GM19324 (cell line): ENCODE measurements at regions not wholly inside any gene's neighbourhood (a gene's known extent, or its start where the extent isn't known, plus 50 kb on each side); places are given as distances from the start of the nearest gene placed in this dataset.

Source experiments
- ATAC-seq: cut with Tn5 transposase; IDR thresholded peaks from one replicate; pipeline ENCODE4 v1.9.1; 2021; ENCODE audit warnings: mild to moderate bottlenecking, moderate library complexity; ENCODE audit not compliant: unreplicated experiment, low FRiP score

DNA sequence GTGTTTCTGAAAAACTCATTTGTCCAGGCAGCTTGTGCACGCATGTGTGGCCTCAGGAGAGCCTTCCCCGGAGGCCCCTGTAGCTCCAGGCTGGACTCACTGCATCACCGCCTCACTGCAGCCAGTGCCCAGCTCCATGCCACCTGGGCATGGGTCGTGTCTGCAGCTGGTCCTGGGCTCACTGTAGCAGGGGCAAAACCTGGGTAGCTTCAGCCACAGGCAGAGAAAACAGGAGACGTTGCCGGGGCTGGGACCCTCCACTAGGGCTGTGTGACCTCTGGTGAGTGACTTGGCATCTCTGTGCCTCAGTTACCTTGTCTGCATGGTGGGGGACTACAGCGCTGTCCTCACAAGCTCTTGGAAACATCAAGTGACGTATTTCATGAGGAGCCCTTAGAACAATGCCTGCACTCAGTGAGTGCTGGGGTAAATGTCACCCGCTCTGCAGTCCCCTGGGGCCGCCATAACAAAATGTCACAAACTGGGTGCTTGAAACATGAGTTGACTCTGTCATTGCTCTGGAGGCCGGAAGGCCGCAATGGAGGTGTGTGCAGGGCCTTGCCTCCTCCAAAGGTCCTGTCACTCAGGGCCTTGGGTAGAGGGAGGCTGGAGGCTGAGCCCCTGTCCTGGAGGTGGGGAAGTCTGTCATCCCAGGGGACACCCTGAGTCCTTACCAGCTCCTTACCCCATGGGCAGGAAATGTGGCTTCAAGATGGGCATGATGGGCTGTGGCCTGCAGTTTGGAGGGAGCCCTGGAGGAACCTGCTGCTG, 488.7 kb downstream of the TBC1D22A start:
- ATAC-seq: no peak

DNA sequence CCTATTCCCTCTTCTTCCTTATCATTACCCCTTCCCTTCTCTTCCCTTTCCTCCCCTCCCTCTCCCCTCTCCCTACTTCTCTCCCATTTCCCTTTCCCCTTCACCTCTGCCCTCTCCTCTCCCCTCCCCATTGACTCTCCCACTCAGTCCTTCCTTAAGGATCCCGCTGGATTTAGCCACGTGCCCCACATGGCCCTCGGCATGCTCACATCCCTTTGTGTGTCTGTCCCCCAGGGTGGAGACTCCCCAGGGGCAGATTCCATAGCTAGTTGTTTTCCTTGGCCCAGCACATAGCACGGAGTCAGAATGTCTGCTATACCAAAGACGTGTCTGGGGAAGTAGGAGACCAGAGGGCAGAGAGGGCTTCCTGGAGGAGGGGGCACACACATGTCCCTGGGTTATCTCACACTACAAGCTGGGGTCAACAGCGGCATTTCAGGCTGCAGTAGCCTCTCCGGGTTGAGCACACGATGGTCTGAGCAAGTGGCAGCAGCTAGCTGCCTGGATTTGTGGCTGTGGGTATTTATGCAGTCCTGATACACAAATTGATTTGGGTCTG, 487.0 kb downstream of the TBC1D22A start:
- no peak for ATAC-seq

DNA sequence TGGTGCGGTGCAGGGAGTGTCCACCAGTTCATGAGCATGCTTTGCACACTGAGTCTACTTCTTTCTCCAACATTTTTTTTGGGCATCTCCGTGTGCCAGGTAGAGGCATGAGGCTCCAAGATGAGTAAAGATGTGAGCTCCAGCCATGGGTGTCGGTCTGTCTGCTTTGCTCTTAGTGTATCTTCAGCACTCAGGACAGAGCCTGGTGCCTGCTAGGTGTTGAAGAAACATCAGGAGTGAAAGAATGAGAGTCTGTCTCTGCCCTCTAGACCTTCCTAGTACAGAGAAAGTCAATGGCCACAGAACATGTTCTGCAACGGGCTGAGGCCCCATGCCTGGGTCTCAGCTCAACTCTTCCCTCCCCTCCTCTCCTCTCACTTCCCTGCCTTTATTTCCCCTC, 486.5 kb downstream of the TBC1D22A start:
- ATAC-seq: no peak

DNA sequence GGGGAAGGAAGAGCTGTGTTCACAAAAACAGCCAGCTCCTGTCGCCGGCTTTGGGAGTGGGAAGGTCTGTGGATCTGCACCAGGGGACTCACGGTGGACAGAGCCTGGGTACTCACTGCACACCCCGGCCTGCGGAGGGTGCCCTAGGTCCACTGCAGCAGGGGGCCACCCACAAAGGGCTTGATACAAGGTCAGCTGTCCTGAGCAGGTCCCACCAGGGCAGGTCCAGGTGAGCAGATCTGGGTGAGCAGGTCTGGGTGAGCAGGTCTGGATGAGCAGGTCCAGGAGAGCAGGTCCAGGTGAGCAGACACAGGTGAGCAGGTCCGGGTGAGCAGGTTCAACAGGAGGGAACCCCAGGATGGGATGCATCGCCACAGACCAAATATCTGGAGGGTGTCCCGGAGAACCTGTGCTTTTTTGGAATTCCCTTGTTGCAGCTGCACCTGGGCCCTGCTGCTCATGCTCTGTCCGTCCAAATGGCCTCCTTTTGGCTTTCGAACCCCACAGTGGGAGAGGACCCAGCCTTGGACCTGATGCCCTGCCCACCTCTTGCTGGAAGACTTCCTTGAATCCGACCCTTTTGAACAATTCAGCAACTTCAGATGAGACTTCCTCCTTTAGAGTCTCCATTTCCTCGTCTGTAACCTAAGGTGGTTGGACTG, 485.3 kb downstream of the TBC1D22A start:
- no peak for ATAC-seq

DNA sequence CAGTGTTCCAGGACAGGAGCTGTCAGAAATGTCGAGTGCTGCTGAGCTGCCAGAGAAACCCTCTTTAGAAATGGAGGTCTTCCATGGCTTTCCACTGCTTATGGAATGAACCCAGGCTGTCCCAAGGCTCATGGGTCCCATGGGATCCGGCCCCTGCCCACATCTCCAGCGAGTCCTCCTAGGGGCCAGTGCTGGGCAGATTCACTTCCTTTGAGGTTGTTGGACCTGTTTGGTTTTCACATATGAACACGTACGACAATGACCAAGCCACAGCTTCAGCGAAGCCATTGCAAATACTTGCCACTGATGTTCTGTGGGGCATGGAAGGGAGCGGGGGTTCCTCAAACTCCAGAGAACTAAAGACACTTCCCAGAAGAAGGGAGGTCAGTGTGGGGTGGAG, 483.3 kb downstream of the TBC1D22A start:
- ATAC-seq: no peak

DNA sequence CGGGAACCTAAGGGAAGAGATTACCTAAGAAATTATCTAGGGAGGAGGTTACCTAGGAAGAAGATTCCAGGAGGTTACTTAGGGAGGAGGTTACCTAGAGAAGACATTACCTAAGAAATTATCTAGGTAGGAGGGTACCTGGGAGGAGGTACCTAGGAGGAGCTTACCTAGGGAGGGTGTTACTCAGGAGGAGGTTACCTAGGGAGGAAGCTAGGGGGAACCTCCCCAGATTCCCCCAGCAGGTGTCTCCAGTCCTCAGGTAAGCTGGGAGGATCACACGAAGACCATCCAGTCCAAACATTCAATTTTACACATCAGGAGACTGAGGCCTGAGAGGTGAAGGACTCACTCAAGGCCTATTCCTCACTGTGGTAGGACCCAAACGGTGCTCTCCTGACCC, 482.8 kb downstream of the TBC1D22A start:
- ATAC-seq: no peak

DNA sequence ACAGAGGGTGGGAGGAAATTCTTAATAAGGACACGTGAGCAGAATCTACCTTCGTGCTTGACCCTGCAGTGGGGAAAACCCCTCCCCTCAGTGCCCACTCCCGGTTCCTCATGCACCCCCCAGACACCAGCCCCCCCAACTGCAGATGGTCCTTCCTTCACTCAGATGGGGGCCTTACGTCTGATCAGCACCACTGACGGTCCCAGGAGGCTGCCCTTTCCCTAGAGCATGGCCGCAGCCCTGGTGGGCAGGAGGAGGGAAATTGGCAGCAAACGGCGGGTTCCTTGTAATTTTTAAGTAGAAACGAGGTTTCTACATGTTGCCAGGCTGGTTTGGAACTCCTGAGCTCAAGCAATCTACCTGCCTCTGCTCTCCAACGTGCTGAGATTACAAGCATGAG, 477.7 kb downstream of the TBC1D22A start:
- ATAC-seq: no peak

DNA sequence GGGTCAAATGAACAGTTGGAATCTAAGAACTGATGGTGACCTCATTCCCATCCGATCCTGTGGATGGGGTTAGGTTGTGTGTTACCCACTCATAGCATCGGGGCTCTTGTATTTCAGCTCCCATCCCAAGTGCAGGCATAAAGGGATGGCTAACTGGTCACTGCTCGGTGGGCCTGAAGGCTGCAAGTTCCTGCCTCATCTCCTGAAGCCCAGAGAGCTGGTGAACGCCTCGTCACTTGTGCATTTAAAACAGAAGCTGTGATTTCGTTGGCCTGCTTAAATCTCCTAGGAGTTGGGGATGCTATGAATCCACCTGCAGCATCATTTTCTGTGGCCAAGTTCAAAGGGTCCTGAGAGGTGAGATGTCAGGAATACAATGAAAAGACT, 477.0 kb downstream of the TBC1D22A start:
- no peak for ATAC-seq

DNA sequence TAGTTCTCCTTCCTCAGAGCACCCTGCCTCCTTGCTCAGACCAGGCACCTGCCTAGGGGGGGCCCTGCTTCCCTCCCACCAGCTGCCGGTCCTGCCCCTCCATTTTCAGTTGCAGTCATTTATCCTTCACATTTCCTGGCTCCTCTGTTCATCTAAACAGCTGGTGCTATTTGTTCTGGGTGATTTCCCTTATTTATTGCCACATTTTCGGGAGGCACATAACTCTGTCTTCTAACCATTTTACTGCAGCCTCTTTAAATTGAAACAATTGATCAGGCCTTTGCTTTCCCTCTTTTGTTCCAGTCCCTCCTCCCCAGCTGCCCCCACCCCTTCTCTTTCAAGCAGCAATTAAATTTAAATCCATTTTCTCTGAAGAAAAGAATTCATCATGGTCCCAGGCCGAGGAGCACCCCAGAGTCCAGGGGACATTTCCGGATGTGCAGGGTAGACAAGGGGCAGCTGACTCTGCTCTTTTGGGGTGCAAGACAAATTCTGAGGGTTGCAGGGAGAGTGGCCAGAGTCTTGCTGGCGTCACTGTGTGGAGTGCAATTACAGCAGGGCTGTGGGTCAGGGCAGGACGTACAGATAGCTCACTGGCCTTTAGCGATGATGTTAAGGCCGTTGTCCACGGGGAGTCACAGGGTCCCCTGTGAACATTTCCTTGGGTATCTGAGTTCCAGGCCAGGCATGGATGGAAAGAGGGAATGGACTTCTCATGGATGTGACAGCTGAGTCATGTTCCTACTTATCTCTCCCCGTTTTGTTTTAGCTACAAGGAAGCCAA, 476.4 kb downstream of the TBC1D22A start:
- no peak for ATAC-seq

DNA sequence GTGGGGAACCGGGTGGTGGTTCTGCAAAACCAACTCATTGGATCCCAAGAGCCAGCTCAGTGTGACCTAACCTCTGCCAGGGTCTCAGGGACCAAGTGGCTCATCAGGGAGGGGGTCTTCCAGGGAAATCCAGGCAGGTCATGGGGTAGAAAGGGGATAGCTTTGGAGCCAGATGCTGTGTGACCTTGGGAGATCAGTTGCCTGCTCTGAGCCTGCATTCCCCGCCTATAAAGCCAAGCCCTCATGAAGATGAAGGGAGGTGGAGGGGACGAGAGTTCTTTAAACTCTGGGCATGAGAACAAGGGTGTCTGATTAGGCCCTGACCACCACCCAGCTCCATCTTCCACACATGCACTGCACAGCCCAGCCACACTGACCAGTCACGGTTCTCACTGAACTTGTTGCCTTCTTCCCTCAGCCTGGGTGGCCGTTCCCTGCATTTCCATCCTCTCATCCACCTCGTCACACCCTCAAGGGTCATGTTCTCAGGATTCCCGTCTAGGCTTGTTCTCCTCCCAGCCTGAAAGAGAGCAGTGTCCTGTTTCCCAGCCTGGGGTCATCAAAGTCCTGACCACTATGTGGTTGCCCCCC, 475.5 kb downstream of the TBC1D22A start:
- no peak for ATAC-seq

DNA sequence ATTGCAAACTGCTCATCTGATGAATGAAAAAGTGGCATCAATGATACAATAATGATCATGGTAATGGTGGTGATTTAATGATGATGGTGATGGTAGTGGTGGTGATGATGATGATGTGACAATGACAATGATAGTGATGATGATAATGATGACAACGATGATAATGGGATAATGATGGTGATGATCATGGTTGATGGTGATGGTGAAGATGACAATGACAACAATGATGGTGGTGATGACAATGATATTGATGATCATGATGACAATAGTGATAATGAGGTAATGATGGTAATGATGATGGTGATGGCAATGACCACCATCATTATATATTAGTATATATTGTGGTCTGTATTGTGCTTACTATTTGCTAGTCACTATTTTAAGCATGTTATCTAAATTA, 474.3 kb downstream of the TBC1D22A start:
- ATAC-seq: no peak

DNA sequence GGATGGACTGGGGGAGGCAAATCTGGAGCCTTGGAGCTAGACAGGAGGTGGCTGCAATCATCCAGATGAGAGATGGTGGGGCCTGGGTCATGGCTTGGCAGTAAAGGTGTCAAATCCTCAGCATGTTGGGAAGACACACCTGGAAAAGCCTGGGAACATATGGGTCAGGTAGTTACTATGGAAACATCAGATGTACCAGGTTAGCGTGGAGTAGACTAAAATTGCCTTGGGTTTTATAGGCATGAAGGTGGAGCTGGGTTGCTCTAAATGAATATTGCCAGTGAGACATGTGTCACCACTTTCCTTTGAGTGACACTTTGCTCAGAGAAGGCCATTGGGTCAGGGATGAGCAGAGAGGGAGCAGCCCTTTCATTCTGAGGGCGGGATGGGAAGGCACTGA, 473.7 kb downstream of the TBC1D22A start:
- no peak for ATAC-seq

DNA sequence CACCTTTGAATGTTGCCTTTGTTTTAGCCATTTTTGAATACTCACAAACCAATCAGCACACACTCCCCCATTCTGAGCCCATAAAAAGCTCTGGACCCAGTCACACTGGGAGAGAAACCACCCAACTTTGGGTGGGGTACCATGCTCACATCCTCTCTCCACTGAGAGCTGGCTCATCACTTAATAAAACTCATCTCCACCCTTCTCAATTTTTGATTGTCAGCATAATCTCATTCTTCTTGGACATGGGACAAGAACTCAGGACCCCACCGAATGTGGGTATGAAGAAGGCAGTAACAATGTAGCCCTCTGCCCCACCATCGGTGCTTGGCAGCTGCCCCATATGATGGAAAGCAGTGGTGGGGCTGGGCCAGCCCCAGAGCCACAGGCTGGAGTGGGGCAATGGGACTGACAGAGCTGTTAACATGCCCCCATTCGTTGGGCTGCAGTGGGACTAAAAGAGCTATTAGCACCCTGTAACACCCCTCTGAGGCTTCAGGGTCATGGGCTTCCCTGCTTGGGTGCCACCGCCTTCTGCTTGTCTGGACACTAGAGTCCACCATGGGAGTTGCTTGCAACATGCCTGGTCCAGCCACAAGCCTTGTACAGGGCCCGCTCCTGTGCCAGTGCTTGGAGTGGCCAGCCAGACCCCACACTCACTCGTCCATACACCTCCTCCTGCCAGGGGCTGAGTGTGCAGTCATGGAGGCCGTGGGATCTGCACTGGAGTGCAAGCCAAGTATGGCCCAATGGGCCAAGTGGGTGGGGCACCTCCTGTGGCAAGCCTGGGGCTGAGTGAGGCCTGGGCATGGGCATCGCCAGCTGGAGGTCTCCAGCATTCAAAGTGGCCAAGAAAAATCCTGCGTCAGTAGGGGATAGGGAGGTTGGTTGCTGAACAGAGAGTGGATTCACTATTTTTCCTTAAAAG, 471.1 kb downstream of the TBC1D22A start:
- no peak for ATAC-seq

DNA sequence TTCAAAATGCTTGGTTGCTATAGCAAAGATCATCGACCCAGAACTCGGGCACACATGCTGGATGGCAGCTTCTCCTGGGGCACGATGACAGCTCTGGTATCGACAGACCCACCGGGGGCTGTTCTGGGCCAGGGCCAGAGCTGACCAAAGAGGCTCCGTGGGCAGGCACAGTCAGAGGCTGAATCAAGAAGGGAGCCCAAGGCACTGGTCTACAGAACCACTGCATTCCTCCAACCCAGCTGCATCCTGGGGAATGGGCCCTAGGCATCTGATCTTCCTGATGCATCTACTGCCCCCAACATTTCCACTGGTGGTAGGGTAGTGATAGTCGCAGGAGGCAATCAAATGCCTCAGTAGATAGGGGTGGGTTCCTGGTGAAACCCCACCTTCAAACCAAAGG, 470.3 kb downstream of the TBC1D22A start:
- ATAC-seq: no peak

DNA sequence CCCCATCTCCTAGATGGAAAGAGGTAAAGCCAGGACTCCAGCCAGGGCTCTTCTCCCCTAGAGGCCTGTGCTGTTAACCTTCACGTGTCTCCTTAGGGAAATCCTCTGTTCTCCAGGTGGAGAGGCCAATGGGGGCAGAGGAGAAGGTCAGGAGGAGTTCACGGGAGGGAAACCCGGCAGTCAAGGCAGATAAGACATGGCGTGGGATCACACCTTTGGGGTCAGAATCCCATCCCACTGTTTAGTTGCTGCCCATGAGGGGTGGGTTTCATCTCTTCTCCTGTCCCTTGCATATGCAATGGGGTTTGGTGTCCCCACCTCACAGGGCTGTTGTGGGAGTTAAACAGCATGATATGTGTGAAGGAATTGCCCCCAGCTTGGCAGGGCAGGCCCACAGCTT, 469.7 kb downstream of the TBC1D22A start:
- ATAC-seq: no peak

DNA sequence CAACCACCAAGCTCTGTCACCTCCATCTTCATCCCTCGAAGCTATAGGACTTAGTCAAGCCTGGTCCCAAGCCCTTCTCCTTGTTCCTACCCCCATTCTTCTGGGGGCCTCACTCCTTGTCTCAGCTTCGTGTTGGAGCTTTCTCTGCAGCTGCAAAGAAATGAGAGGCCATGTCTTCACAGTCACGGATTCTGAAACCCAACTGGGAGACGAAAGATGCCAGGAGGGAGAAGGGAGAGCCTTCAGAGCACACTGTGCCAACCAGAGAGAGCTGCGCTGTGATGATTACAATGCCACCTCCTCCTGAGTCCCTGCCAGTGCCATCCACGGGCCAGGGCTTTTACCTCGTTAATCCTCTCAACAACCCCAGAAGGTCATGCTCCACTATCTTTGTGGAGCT, 469.3 kb downstream of the TBC1D22A start:
- ATAC-seq: no peak

DNA sequence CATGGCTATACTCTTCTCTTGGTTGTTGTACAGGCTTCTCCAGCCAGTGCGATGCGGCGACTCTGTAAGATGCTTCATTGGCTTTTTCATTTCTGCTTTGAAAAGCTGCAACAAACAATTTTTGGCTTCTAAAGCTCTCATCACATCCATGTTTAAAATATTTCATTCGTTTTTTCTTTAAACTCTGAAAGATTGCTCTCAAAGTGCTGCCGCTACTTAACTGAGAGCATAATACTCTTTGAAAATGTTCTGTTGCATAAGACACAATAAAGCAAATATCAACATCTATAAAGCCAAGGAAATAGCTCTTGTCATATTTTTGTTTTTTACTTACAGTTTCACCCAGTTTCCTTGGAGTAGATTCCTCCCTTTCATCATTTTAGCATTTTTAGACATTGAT, 468.3 kb downstream of the TBC1D22A start:
- ATAC-seq: no peak

DNA sequence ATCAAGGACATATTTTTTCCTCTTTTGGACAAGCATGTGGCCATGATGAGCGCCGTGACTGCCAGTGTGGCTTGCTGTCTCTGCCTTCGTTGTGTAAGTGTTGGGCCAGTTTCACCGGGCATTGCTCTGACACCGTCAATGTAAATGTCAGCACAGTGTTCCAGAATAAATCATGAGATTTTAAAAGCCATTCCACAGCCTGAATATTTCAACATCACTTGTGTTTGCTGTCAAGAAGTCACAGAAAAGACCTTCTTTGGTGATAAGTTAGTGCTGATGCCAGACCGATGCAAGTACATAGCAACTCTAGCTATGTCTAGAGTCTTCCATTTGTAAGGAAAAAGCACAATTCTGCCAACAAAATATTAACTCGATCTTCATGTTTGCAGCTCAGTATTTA, 467.8 kb downstream of the TBC1D22A start:
- ATAC-seq: no peak

DNA sequence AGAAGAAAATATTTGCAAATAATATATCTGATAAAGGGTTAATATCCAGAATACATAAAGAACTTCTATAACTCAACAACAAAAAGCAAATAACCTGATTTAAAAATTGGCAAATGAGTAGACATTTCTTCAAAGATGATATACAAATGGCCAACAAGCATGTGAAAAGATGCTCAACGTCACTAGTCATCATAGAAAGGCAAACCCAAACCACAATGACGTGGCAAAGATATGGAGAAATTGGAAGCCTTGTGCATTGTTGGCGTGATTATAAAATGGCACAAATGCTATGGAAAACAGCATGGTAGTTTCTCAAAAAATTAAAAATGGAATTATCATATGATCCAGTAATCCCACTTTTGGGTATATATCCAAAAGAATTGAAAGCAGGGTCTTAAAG, 466.3 kb downstream of the TBC1D22A start:
- no peak for ATAC-seq
